Kasumi-1 (cell line): ENCODE measurements at regions not wholly inside any gene's neighbourhood (a gene's known extent, or its start where the extent isn't known, plus 50 kb on each side); places are given as distances from the start of the nearest gene placed in this dataset.
A peak's percentile ranks its signal among the peaks of the same experiment; 100 is the strongest.

Experiments
- DNase-seq, 2 experiments: peaks; one replicate each; lab custom pipeline; 2025; lab: John Stamatoyannopoulos, UW

DNA sequence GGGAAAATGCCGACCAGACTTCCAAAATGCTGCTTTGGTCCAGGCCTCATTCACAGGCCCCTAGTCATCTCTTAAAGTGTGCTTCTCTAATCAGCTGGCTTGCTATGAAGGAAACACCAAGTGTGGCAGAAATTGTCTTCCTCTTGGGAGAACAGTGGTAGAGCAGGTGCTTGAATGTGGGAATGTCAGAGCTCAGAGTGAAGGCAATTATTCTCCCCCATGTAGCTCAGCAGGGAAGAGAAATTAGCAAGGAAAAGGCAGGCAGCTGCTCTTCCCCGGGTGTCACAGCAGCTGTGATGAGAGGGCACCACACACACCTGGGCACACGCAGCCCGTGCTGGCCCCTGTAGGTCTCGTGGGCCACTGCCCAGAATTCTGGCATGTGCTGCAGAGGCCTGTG lies 358.5 kb downstream of the WDR72 start:
- DNase-seq = no peak

DNA sequence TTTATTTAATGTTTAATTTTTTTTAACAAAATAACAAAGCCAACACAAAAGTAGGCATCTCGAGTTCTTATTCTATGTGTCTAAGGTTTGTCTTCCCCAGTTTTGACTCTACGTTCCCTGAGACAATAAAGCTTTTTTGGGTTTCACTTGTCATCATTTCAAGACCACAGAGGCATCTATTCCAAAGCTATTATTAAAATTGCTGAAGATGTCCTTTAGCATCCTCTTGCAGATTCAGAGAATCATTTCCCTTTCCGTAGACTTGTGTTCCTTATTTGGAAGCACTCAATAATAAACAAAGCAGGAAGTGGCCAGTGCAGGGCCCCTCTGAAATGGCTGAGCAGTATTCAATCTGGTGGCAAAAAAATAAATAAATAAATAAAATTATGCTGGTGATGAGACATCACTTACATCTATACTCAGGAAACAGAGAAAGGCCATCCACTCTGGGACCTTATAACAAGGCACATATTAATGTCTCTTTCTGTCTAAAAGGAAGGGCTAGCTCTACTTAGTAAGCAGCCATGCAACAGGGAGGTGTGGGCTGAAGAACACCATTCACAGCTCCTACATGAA lies 362.3 kb downstream of the WDR72 start:
- DNase-seq = no peak

DNA sequence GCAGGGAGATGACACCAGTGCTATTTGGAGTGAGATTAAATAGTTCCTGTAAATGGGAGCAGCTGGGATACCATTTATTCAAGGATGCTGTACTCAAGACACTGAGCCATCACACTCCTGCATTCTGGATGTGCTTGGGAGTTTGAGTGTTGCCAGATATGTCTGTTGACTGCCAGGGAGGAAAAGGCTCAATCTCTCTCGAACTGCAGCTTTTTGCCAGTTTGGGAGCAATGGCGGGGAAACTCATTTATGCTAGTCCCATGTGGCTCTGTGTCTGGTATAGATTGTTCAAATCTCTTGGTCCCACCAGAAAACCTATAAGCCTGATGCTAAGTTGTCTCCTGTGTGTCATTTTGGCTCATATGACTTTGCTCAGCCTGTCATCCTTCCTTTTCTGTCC lies 363.6 kb downstream of the WDR72 start:
- DNase-seq = no peak

DNA sequence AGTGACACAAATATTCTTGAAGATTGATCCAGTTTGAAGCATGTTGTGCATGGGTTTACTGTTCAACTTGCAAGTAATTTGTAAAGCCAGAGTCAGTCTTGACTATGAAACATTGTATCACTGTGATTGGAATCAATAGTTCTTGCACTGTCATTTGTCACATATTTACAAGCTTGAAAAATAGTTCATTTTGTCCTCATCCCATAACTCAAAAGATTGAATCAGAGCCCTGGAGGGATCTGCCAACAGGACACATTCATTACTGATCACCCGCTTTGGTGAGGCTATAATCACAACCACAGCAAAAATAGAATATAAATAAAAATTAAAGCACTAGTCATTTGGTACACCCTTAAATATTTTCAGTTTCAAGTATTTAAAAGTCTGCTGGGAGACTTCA lies 368.9 kb downstream of the WDR72 start:
- DNase-seq = no peak

DNA sequence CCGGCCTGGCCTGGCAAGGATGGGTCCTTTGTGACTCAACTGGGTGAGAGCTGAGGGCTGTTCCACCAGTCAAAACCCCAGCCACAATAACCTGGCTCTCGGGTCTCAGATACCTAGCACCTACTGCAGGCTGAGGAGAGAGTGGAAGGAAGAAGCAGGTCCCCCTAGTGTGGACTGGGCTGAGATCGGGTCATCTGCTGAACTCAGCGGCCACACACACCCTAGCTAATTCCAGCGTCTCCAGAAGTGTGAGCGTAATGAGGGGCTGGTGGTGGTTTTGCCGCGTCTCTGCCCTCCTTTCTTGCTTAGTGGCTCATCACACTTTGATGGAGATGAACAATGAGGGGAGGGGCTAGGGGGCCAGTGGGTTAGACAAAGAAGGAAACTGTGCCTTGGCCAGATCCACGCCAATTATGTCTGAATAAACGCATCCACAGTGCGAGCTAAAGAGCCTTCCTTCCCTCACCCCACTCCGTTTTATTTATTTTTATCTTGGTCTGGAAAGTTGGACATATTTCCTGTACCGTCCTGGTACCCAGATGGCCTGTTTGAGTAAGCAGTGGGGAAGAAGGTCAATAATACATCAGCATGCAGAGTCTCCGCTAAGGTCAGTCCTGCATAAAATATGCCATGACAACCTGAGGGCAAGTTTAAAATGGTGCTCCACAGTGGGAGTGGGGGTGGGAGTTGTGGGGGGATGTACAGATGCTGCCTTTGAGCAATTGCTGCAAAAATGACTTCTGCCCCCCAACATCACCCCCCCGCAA lies 370.0 kb downstream of the WDR72 start:
- DNase-seq = no peak

DNA sequence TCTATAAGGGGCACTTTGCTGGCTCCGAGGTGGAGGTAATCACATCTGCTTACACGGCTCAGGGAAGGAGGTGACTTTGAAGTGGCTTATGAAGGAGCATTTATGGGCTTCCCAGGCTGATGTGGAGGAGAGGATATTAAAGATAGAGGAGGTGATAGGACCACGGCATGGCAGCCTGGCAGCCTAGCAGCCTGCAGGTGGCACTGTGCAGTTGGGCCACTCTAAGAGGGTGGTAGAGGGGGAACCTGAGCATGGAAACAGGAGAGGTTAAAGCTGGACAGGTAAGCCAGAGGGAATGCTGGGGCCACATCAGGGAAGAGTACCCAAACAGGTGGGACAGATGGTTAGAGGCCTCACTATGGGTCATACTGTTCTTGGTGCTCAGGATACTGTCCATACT lies 375.0 kb downstream of the WDR72 start:
- no peak for DNase-seq

DNA sequence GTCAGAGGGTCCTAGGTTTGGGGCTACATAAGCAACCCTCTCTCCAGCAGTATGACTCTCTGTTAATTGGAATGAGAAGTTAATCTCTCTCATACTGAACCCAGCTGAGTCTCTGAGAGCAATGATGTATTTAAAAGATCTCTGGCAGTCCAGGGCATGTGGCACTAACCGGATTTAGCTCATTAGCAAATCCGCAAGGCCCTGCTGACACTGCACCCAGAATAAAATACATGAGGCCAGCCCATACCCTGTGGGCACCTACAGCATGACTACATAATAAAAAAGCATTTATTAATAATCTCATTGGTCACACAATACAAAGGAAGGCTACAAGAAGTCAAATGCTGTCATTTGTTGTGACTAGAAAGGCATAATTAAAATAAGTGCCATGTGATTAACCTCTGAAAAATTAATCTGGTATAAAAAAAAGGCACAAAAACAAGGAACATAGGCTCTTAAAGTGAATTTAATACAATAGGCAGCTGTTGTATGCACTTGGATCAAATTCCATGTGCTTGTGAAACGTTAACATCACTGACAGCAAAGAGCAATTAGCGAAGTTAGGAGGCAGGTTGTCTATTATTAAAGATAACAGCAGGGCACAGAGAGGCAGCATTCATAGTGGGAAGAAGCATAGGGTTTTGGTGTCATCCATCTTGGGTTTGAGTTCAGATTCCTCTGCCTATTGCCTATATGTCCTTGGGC lies 381.2 kb downstream of the WDR72 start:
- no peak for DNase-seq

DNA sequence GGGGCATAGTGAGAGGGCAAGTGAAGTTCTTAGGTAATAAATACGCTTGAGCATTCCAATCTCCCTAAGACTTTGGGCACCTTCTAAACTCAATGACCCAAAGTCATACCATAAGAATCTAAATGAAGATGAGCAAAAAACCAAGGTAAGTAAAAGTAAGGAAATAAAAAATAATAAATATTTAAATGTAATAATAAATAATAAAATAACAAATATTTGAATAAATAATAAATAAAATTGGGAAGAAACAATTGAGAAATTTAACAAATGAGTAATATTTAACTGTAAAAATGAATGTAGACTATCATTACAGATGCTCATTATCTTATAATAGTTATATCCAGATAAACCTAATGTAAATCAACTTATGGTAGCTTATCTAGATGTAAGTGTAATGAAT lies 391.7 kb downstream of the WDR72 start:
- DNase-seq = no peak

DNA sequence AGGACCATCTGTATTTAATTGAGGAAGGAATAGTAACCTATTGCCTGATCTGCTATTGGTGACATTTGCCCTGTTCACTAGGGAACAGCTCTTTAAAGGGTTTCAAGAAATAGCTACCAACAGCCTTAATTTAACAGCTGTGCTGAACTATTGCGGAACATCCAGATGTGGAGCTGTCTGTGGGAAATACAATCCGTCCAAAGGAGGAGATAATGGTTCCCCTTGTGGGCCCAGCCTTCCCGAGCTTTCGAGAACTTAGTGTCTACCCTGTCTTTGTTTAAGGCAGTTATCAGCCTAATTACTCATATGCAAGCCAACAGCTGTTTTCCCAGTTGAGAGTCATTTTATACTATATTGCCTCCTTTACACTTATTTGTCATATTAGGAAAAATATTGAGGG lies 398.6 kb downstream of the WDR72 start:
- no peak for DNase-seq

DNA sequence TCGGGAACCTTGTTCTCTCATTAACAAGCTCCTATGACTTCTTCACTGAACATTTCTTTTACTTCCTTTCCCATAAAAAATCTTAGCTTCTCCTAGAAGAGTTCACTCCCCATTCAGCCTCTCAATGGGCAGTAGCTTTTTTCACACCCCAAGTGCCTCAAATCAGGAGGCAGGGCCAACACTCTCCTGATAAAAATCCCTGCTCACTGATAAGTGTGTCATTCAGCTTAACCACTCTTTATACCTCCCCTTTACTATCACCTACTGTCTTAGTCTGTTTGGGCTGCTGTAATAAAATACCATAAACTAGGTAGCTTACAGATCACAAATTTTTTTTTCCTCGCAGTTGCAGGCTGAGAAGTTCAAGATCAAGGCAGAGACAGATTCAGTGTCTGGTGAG lies 400.4 kb downstream of the WDR72 start:
- DNase-seq = no peak

DNA sequence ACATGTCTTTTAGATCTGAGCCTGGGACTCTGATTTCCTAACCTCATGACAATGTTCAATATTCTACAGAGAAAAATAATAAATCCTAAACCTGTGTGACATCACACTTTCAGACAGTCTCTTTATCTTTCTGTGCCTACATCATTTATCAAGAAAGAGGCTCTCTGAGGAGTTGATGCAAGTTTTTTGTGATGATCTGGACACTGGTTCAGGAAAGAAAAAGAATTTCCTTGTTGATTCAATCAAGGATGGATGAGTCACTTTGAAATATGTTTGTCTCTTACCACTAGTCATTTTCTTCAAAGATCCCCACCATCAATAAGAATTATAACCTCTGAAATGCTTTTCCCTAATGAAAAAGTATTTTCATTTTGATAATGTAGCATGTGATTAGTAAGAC lies 404.6 kb downstream of the WDR72 start:
- no peak for DNase-seq

DNA sequence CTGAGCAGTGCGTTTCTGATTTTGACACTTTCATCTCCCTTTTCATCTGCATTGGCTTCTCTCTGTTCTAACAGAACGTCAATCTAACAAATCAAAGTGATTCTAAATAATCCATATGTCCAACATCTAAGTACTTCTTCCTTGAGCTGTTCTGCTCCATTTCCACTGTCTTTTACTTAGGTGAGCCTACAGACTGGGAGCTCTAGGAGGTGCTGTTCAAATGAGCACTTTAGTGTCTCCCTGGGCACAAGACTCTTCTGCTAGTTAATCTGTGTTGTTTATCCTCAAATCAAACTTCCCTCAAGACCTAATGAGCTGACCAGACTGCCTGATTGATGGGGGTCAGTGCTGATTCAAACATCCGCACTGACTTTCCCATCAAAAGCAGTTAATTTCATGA lies 408.1 kb downstream of the WDR72 start:
- no peak for DNase-seq

DNA sequence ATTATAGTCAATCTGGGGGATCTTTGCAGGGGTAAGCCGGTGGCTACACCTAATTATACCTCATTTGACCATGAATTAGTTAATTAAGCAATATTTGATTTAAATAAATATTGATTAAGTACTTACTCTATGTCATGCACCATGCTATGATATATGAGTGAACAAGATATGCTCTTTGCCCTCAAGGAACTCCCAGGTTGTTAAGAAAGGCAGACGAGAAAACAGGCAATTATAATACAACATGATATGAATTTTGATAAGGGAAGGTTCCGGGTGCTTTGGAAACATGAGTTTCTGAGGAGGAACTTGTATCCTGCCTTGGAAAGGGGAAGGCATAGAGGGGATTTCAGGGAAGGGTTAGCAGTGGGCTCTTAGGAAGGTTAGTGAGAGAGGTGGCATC lies 412.9 kb downstream of the WDR72 start:
- no peak for DNase-seq

DNA sequence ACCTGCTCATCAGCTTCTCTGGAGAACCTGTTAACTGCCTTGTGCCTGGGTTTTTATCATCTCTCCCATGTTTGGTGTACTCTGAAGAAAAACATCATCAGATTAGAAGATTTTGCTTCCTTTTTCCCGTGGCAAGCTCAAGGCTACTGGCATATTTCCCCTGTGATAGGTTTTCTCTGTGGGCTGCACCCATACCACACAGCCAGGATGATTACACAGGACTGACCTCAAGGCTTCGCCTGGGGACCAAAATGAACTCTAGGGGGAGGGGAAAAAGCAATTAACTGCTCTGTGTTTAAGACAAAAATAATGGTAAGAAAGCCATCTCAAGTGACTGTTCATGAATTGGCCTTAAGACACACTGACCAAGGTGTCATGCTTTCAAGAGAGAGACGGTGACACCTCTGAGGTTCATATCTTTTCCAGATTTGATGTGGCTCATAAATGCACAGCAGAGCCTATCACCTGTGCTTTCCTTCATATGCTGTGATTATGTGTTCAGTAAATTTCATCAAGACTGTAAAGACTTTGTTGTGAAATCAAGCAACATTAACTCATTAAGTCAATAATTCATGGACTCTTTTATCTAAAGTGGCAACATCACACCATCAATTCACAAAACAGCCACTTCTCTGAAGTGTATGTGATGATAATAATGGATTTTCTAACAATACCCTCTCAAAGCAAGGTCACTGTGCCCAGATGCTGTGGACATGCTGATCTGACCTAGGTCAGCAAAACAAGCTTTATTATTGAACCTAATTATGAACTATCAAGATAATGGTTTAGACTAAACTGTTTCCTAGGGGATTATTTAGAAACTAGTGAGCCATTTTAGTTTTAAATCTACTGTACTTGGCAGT lies 427.9 kb downstream of the WDR72 start:
- DNase-seq = no peak

DNA sequence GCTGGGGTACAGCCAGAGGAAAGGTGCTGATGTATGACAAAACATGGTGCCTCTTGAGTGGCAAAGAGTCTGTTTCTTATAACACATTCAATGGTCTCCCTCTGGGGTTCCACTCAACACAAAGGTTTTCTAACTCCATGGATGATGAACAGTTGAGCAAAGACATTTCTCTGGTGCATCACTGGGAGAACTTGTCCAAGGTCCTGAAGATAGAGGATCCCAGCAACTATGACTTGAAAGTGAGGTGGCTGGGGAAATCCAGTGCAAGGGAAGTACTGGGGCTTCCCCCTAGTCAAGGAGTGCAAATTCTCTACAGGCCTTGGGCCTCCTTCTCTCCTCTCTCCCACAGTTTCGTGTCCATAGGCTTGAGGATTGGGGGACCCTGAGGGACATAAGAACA lies 431.1 kb downstream of the WDR72 start:
- DNase-seq = peak in 1 of 2 experiments; percentile 1

DNA sequence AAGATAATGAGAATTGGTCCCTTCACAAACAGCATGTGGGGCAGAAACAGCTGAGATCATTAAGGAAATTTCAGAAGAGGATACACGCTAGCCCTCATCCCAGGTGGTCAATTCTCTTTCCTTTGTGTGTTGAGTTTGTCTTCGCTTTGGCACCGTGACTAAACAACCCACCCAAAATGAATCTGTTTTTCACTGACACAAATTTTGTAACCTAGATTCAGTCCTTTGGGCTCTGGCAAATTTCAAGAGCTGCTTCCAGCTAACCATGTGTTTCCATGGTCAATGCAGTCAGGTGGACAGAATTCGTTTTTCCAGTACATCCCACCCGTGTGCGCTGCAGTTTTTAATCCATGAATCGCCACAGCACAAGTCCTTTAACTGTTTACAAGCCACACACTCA lies 435.4 kb downstream of the WDR72 start:
- DNase-seq = no peak

DNA sequence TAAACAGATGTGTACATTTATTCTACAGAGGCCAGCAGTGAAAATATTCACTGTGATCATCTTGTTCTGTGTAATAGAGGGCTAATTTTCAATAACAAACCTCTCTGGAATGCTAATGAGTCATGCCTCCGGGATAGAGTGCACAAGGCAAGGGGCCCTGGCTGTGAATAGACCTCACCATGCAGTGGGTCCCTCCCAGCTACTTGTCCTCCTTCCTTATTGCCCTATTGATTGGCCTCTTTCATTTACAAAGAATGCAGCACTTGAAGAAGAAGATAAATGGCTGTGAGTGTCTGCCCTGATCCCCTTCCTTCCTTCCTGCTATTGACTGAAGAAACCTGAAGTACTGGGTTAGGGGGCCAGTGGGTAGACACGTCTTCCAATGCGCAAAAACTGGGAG lies 436.3 kb downstream of the WDR72 start:
- no peak for DNase-seq

DNA sequence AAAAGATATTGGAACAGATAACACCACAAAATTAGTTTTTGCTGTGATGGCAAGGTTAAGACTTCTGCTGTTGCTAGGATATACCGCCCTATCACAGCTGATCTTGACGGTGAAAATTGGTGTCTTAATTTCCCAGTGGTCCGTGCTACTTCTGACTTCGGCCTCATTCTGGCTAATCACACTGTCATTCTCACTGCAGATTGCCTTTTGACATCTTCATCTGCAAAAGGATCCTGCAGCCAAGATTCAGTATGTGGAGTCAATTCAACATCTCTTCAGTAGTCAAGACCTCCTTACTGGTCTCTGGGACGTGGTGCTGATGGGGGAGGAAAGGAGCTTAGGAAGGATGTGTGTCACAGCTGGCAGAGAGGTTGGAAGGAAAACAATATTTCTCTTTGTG lies 438.6 kb downstream of the WDR72 start:
- DNase-seq = no peak

DNA sequence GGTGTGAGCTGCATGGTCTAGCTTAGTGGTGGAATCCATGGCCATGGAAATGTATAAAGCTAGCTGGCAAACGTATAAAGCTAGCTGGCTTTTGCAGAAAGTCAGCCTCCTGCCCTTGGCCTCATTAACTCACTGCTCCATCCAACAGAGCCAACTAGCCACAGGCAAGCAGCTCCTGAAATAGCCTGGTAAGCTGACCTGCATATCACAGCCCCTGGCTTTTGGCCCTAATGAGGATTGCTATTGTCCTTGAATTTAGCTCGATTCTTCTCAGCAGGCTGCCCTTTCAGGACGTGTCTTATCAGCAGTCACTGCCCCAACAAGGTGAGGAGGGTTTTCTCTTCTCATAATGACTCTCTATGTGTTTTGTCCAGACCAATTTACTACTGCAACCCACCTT lies 446.8 kb downstream of the WDR72 start:
- no peak for DNase-seq

DNA sequence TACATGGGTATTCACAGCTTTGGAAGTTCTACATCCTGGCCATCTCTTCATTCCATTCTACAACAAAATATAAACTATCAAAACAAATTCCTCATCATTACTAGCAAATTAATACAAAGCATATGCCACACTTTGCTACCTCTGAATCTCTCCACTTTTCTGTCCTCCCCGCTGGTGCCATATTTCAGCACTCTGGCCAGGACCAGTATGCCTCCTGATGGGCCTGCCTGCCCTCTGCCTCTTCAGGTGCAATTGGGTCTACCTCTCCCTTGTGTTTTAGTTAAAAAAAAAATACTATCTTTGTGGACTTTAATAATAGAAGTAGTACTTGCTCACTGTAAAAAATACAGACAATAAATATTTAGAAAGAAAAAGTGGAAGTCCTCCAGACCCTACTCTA lies 448.8 kb downstream of the WDR72 start:
- DNase-seq = no peak

DNA sequence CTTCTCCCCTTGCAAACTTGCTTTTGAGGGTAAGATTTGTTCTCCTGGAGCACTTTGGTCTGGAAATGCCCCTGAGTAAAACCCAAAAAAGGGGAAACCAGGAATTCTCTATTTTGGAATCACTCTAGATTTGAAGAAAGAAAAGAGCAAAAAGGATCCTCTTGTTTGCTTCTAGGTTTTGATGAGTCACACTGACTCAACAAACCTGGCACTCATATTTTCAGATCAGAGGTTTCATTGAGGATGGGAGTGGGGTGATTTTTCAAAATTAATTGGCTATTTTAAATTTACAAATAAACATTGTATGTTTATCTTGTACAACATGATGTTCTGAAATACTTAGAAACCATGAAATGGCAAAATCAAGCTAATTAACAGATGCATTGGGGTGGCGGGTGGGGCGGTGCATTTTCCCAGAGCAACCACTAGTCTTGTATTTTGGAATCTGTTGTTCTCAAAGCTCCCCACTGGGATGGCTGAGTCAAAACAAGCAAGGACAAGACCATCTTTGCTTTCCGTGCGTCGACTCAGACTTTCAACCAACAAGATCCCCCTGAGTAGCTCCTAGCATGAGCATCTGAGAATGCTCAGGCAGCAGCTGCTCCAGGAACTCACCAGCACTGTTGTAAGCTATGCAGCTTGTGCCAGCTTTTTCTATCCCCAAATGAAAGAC lies 451.4 kb downstream of the WDR72 start:
- DNase-seq = no peak

DNA sequence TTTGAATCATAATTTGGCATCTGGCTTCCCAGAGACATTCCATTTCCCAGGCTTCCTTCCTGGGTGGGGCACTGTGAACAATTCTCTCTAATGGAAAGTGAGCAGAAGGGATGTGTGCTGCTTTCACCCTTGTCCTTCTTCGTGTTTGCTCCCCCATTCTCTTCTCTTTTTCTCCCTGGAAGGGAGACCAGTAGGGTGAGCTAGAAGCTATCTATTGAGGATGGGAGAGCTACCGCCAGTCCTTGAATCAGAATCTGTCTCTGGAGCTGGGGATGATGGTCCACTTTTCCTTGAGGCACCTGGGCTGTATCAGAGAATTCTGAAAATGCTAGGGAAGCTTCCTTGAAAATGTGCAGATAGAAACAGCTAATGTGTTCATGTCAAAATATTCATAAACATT lies 453.9 kb downstream of the WDR72 start:
- no peak for DNase-seq
